ENCODE measurements at regions not wholly inside any gene's neighbourhood (a gene's known extent, or its start where the extent isn't known, plus 50 kb on each side); places are given as distances from the start of the nearest gene placed in this dataset.

DNA sequence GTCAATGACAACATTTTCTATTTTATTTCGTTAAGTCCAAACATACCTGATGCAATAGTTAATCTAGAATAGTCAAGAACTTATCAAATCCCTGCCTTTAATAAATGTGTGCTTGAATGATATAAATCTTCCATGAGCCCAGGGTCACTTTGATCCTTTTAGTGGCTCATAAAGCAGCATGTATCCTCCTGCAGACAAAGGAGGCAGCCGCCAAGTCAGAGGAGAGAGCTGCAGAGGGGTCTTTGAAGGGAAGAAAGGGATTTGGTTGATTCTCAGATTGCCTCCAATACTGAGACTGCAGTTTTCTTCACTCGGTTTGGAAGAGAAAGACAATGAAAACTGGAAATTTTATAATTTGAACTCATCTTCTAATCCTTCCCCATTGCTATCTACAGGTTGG, 378.4 kb upstream of the PIK3C3 start:
- TF ChIP-seq POLR2A (IDR thresholded peaks at IDR 0.05): no peak
- TF ChIP-seq, protein P1, sequence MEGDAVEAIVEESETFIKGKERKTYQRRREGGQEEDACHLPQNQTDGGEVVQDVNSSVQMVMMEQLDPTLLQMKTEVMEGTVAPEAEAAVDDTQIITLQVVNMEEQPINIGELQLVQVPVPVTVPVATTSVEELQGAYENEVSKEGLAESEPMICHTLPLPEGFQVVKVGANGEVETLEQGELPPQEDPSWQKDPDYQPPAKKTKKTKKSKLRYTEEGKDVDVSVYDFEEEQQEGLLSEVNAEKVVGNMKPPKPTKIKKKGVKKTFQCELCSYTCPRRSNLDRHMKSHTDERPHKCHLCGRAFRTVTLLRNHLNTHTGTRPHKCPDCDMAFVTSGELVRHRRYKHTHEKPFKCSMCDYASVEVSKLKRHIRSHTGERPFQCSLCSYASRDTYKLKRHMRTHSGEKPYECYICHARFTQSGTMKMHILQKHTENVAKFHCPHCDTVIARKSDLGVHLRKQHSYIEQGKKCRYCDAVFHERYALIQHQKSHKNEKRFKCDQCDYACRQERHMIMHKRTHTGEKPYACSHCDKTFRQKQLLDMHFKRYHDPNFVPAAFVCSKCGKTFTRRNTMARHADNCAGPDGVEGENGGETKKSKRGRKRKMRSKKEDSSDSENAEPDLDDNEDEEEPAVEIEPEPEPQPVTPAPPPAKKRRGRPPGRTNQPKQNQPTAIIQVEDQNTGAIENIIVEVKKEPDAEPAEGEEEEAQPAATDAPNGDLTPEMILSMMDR (IDR thresholded peaks at IDR 0.05): no peak
